ENCODE measurements at regions not wholly inside any gene's neighbourhood (a gene's known extent, or its start where the extent isn't known, plus 50 kb on each side); places are given as distances from the start of the nearest gene placed in this dataset.

DNA sequence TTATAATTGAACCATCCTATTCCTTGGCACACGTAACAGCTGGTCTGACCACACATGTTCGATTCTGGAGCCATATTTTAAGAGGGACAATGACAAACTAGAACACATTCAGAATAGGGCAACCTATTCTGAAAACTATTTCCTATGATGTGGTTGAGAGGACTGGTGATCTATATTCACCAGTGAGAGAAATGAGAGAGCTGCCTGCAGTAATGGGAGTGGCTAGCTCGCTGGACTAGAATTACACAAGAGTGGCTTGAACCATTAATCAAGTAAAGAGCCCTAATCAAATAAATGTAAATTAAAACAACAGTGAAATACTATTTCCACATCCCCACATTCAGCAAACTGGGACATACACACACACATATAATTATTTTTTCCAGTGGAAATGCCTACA is 55.3 kb upstream of the LY86 start:
- no peak for DNase-seq

DNA sequence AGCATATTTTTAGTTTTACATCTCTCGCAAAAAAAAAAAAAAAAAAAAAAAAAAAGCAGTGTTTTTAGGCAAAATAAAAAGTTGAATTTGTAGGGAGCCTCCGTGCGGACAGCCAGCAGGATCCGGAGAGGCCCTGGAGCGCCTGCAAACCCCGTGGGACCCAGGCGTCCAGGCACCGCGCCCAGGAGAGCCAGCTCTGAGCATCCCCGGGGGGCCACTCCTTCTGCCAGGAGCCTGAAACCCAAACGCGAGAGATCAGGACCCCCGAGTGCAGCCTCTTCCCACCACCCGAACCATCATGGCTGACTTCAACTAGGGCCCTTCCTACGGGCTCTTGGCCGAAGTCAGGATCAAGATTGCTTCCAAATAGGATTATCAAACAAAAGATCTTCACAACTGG is 54.1 kb upstream of the LY86 start:
- DNase-seq, result no peak

DNA sequence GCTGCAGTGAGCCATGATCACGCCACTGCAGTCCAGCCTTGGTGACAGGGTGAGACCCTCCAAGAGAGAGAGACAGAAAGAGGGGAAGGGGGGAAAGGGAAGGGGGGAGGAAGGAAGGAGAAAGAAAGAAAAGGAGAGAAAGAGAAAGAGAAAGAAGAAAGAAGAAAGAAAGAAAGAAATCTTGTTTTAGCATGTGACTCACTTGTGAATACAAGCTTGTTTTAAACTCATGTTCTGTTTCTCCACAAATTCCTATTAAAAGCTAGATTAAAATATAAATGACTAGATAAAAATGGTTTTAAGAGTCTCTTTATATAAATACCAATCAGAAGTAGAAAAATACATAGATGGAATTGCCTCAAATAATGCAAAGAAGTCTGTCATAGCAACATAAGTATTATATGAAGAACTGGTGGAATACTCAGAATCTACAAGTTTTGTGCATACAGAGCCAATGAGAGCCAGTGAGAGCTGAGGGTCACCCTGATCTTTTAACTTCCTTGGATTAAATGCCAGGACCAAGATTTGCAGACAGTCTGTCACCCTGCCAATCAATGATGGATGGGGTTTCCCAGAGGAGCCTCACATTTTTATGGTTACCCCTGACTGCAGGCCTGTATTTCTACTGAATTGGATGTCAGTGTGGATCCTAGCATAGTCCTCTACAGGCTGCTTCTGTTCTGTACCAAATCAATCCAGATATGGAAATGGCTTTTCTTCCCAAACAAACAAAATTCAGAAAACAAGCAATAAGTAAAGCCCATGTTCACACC is 50.8 kb upstream of the LY86 start:
- no peak for DNase-seq

DNA sequence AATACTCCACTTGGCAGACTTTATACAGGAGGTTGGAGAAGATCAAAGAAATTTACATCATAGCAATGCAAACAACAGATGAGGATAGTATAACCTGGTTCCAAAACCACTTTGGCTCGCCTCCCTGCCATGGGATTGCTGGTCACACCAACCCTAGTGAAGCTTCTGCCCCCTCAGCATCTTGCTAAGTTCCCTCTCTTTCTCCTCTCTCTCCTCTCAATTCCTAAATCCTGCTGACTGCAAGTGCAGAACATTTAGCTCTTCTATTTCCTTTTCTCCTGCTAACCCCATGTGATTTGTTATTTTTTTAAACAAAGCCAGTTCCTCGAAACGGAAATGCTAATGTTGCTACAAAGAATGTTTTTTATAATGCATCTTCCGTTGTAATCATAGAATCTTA is 50.3 kb upstream of the LY86 start:
- no peak for DNase-seq
